Medulla oblongata (tissue), 1 donor: ENCODE measurements at regions not wholly inside any gene's neighbourhood (a gene's known extent, or its start where the extent isn't known, plus 50 kb on each side); places are given as distances from the start of the nearest gene placed in this dataset.

ENCODE experiments used
- DNase-seq: peaks from one replicate; pipeline ENCODE4 v3.0.0-alpha.2; 2015; ENCODE audit errors: extremely low spot score

DNA sequence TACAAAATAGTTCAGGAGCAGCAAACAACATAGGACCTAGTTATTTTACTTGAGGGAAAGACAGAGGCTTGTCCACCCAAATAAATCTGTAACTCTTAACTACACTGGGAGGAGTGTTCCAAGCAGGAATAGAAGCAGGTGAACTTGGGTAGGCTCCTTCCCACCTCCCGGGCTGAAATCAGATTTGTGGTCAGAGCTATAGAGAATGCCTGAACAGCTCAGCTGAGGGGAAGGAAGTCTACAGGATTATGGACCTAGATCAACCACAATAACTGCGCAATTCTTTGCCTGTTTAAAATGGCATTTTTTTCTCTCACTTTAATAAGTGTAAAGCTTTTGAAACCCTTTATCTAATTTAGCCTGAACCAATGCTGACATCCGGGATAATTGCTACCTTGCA lies 73.5 kb upstream of the IRS2 start:
- no peak for DNase-seq

DNA sequence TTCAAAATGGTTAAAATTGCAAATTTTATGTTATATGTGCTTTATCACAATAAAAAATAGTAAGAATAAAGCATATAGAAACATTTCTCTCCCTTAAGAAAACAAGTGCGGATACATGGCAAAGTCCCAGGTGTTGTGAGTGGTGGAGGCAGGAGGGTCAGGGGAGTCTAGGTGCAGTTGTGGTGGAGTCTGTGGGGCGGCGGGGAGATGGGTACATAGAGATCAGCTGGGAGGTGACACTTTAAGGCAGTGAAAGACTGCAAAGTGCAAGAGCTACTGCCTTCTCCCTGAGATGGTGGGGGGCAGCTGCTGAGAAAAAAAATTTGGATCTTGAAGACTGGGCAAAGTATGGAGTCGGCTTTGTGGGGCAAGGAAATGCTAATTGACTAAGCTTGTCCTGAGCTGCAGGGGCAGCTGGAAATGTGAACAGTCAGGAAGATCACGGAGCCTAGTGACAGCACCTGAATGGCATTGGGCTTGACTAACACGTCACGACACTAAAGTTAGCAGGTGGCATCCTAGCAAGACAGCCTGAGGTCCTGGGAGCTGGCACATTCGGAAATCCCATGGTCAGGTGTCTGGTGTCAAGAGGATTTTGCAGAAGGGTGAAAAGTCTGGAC lies 72.9 kb upstream of the IRS2 start:
- DNase-seq: no peak

DNA sequence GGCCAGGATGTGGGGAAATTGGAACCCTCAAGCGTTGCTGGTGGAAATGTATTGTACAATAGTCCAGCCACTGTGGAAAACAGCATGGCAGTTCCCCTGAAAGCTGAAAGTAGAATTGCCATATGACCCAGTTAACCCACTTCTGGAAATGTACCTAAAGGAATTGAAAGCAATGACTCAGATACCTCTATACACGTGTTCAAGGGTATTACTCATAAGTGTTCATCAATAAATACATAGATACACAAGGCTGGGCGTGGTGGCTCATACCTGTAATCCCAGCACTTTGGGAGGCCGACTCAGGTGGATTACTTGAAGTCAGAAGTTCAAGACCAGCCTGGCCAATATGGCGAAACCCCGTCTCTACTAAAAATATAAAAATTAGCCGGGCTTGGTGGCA lies 71.9 kb upstream of the IRS2 start:
- no peak for DNase-seq

DNA sequence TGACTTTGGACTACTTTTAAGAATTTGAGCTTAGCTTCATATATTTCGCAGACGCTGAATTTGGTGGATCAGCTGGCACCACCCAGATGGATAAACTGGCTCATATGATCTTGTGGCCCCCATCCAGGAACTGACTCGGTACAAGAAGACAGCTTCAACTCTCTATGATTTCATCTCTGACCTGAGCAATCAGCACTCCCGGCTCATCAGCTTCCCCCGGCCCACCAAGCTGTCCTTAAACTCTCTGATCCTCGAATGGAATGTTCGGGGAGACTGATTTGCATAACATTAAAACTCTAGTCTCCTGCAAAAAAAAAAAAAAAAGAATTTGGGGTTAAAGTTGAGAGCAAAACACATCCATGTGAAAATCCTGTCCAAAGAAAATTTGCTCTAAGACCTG lies 71.4 kb upstream of the IRS2 start:
- no peak for DNase-seq

DNA sequence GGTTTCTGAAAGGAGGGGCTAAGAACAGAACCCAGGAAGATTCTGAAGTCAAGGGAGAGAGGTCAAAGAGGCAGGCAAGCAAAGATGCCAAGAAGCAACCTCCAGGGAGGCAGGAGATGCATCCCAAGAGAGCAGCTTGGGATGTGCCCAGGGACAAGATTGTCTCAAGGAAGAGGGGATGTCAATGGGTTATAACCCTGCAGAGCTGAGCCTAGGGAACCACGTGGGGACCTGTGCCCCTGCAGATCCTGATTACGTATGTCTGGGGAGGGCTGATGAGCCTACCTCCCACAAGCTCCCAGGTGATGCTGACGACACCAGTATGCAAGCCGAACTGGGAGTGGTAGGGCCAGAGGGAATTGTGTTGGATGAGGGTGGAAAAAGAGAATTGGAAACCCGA lies 70.9 kb upstream of the IRS2 start:
- no peak for DNase-seq

DNA sequence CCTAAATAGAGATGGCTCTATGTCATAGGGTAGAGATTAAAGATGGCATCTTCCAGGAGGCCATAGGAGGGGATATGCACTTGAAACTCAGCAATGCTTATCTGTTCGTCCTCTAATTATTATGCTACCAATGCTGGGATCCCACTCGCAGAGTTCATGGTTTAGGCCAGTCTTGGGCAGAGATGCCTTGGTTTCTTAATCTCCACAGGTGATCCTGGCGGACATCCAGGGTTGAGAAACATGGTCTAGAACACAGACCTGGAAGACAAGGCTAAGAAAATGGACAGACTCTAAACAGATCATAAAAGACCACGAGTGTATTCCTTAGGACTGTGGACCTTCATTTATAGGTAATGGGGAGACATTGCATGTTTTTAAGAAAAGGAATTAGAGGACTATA lies 70.0 kb upstream of the IRS2 start:
- DNase-seq: no peak

DNA sequence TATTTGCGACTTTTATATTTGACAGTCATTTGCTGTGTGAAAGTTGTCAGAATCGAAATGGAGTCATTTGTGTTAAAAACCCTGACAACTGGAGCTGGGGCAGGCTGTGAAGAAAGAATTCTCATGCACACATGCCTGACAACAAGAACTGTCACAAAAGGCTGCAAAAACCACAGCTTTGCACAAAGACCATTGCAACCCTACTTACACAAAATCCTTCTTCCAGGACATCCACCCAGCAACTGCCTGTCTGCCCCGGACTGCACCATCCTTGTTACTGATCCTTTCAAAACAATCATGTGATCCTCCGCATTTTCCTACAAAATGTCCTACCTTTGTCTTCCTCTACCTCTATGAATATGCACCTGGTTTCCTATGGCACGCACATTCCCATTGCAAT lies 66.8 kb upstream of the IRS2 start:
- DNase-seq: no peak

DNA sequence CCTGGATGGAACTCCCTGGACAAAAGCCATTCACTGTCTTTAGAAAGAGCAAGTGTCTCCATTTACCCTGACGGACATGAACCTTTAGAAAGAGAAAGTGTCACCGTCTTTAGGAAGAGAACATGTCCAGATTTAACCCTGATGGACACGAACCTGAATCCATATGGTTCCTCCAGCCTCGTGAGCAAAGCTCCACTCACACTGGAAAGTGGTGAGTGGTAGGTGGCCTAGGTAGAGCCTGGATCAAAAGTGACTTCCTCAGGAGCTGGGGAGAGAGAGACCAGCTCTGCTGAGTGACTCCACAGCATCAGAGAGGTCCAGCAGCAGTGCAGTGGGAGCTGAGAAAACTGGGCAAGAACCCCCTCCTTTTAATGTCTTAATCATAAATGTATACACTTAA lies 59.8 kb upstream of the IRS2 start:
- DNase-seq: no peak

DNA sequence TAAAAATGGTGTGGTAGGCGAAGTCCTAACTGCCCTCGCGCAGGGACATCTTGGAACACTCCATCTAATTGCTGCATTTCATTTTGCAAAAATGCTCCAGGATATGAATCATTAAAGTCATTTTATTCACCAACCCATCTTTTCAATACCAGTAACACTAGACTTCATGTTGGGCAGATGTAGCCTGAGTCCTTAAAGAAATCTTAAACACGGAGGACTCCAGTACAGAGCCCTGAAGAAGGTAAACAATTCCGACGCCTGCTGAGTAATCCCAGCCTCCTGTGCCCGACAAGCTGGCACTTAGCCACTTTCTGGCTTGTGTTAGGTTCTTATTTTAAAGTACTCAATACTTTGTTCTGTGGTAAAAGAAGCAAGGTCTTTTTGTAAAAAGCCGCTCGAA lies 58.0 kb upstream of the IRS2 start:
- no peak for DNase-seq

DNA sequence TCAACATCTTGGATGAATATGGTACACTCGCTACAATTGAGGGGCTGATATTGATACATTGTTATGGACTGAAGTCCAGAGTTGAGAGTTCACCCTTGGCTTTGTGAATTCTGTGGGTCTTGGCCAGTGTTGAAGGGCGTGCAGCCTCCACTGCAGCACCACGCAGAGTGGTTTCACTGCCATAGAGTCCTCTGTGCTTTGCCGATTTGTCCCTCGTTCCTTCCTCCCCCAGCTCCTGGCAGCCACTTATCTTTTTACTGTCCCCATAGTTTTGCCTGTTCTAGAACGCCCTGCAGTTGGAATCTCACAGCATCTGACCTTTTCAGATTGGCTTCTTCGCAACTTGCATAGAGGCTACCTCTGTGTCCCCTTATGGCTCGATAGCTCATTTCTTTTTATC lies 57.3 kb upstream of the IRS2 start:
- no peak for DNase-seq

DNA sequence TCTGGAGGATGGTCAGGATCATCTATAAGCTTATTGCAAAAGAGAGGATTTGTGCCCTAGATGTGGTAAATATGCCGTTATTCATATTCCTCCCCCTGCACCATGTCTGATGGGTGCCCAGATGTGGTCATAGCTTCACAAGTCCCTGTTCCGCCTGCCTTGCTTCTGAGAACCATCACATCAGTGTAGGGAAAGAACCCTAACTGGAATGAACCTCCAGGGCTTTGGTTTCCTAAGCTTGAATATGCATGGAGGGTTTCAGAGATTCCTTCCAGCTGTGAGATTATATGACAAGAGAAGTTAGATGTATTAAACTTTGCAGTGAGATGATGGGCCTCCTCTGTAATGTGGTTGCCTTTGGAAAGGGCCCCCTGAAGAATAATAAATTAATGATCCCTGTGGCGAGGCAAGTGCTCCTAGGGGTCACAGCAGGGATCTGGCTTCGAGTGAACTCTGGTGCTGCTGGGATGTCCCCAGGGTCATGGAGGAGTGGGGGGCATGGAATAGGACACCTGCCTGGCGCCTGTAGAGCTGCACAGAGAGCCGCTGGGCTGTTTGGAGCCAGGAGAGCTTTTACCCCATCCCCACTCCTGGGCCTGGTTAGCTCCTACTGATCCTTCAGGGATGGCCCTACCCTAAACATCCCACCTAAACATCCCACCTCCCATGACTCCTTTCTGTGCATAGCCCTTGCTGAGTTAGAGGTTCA lies 56.0 kb upstream of the IRS2 start:
- no peak for DNase-seq

DNA sequence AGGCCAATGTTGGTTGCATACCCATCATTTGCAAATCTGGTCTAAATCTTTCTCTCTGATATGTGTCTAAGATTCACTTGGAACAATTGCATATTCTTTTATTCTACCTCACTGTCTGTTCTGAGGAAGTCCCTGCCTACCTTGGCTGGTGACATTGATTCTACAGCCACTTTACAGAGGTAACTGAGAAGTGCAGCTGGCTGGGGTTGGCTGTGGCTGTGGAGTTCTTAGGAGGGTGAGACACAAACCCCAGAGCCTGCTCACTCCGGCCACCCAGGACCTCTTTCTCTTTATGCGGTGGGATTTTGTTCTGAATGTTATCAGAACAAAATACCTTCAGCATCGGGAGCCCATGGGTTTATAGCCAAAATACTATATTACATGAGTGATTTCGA lies 54.5 kb upstream of the IRS2 start:
- no peak for DNase-seq

DNA sequence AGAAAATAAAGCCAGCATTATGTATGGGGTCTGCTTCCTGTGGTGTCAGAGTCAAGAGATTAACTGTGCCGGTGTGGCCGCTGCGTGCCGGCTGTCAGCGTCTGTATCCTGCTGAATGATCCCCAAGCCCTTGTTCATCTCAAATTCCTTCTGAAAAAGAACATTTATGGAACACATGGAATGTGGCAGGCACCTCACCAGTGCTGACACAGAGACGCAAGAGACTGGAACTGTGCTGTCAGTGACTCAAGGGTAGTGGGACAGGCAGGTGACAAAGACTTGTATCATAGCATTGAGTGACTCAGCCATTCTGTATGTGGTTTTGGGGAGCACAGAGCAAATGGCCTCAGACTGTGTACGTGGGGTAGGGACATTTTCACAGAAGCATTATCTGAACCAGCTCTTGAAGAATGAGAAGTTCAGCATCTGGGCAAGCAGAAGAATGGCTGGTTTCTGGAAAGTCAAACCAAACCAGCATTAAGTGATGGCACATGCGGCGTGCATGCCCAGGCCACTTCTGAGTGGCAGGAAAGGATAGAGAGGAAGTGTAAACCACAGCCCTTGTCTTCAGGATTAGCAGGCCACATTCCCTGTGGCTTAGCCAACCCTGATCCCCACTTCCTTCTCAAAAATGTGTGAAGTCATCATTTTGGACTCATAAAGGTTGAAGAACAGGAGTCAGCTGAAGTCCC lies 54.0 kb upstream of the IRS2 start:
- DNase-seq: no peak

DNA sequence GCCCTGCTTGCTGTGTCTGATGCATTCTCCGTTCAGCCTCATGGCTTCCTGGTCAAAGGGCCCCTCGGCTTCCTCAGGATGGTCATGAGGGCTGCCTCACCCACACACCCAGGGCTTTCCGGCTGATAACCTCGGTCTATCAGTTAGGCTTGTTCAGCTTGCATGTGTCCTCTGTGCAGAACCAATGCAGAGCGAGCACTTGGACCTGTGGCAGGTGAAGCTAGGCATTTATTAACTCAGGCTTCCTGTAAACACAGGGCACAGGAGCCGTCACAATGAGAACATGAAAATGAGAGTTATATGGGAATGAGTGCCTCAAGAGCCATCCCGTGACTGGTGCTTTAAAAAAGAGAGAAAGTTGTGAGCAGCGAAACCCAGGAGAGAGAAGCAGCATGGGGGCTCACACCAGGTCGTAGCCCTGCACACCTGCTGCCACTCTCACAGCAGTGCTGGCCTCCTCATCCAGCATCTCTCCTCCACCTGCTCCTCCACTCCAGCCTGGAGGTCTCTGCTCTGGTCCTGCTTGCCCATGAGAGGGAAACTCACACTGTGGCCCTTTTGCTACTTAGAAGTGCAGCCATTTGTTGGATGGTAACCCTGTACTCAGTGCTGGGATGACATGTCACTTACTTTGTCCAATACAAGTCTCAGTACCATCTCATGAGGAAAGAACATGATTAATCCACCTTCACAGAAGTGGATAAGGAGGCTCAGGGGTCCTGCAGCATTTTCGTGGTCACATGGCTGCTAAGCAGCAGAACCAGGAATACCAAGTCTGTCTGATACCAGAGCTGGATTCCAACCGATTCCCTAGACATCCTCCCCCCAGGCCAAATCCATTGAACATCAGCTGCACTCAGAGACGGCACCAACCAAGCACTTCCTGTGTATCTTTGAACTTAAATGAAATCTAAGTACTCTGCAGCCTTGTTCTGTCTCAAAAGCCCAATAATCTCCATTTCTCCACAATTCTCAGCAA lies 50.5 kb upstream of the IRS2 start:
- DNase-seq: no peak
